ENCODE measurements at regions not wholly inside any gene's neighbourhood (a gene's known extent, or its start where the extent isn't known, plus 50 kb on each side); places are given as distances from the start of the nearest gene placed in this dataset.
A peak's percentile ranks its signal among the peaks of the same experiment; 100 is the strongest.

DNA sequence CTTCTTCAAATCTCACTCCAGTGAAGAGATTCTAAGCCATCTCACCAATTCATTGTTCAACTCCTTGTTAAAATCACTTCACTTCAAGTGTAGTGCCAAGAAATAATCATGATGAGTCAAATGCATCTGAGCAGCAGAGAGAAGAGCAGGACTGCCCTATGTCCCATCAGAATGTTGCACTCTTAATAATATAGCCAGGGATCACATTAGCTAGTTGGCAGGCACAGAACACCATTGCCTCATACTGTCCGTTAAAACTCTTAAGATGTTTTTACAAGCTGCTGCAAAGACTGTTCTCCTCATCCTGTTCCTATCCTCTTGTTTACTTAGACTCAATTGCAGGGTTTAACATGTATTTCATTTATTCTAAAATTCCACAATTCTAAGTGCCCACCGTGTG lies 432.9 kb downstream of the PLPP3 start:
- peak; percentile 86 for DNase-seq (ENCODE audit: low read depth)
- Histone ChIP-seq H3K4me3 (ENCODE audit: low read length) (peak overlapping the region; percentile 56), H3K9me3 (ENCODE audit: control insufficient read depth, low read length) (no peaks in the 10 kb centered on the region), H3K36me3 (ENCODE audit: control insufficient read depth, insufficient read depth, low read length, severe bottlenecking) (no peaks in the 10 kb centered on the region), H3K27me3 (replicated peaks; ENCODE audit: control insufficient read depth, insufficient read depth, low read length) (no peaks in the 10 kb centered on the region), H3K9ac (ENCODE audit: low read length) (peak overlapping the region; percentile 65), H3K4me1 (ENCODE audit: control insufficient read depth, insufficient read depth, low read length) (peaks cover 37% of the 10 kb centered on the region)

DNA sequence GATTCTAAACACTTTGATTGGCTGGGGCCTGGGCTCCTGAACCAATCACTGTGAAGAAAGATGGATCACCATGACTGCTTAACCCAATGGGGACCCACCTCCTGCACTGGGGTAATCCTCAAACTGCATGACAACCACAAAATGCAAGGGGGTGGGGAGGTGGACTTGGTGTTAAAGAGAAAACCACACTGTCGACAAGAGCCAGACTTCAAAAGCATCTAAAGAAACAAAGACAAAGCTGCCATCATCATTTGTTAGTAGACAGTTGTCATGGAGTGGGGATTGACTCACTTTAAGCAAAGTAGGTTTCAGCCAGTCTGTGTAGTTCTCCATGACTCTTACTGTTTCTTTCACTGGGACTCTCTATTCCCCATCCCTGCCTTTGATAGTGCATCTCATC lies 433.8 kb downstream of the PLPP3 start:
- DNase-seq (ENCODE audit: low read depth) = no peak
- peaks cover 28% of the 10 kb centered on the region for H3K4me1 ChIP-seq (ENCODE audit: control insufficient read depth, insufficient read depth, low read length)
- no peaks in the 10 kb centered on the region for H3K36me3 ChIP-seq (ENCODE audit: control insufficient read depth, insufficient read depth, low read length, severe bottlenecking)
- no peaks in the 10 kb centered on the region for H3K27me3 ChIP-seq (replicated peaks; ENCODE audit: control insufficient read depth, insufficient read depth, low read length)
- H3K9me3 ChIP-seq (ENCODE audit: control insufficient read depth, low read length) = no peaks in the 10 kb centered on the region
- no peak overlapping the region for H3K4me3 ChIP-seq (ENCODE audit: low read length)
- no peak overlapping the region for H3K9ac ChIP-seq (ENCODE audit: low read length)

DNA sequence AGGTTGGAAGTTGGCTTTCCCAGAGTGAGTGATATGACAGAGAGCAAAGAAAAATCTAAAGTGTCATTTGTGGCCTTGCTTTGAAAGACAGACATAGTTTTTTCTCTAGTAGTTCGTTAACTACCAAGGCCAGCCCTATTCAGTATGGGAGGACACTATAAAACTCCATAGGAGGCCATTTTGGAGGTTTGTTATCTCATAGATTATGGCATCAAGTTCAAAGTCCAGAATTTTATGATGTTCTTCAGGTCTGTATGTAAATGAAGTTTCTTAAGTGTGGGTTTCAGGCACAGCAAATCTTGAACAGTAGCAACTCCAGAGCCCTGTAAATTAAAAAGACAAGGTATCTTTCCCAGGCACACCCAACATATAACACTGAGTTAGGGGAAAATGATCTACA lies 437.1 kb downstream of the PLPP3 start:
- H3K27me3 ChIP-seq (replicated peaks; ENCODE audit: control insufficient read depth, insufficient read depth, low read length) = no peaks in the 10 kb centered on the region
- H3K9ac ChIP-seq (ENCODE audit: low read length) = no peak overlapping the region
- H3K36me3 ChIP-seq (ENCODE audit: control insufficient read depth, insufficient read depth, low read length, severe bottlenecking) = no peaks in the 10 kb centered on the region
- H3K9me3 ChIP-seq (ENCODE audit: control insufficient read depth, low read length) = no peaks in the 10 kb centered on the region
- no peak for DNase-seq (ENCODE audit: low read depth)
- no peak overlapping the region for H3K4me3 ChIP-seq (ENCODE audit: low read length)
- H3K4me1 ChIP-seq (ENCODE audit: control insufficient read depth, insufficient read depth, low read length) = peaks cover 15% of the 10 kb centered on the region

DNA sequence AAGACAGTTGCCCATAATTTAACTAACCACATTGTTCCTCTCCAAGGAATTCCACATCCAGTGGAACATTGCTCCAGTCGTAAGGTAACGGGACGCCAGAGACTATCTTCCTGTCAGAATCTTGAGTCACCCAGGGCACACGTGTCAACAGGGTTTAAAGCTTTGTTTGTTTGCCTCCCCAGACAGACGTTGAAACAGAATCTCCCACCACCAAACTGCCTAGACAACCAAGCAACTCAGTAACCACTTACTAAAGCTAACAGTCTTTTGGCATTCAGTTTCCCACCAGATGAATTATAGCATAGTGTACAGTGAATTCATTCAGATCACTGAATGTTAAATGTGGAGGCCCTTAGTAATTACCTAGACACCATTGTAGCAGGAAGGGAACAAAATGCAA lies 439.5 kb downstream of the PLPP3 start:
- H3K4me1 ChIP-seq (ENCODE audit: control insufficient read depth, insufficient read depth, low read length) = no peaks in the 10 kb centered on the region
- H3K27me3 ChIP-seq (replicated peaks; ENCODE audit: control insufficient read depth, insufficient read depth, low read length) = no peaks in the 10 kb centered on the region
- H3K9me3 ChIP-seq (ENCODE audit: control insufficient read depth, low read length) = no peaks in the 10 kb centered on the region
- no peak for DNase-seq (ENCODE audit: low read depth)
- no peak overlapping the region for H3K9ac ChIP-seq (ENCODE audit: low read length)
- no peaks in the 10 kb centered on the region for H3K36me3 ChIP-seq (ENCODE audit: control insufficient read depth, insufficient read depth, low read length, severe bottlenecking)
- H3K4me3 ChIP-seq (ENCODE audit: low read length) = no peak overlapping the region

DNA sequence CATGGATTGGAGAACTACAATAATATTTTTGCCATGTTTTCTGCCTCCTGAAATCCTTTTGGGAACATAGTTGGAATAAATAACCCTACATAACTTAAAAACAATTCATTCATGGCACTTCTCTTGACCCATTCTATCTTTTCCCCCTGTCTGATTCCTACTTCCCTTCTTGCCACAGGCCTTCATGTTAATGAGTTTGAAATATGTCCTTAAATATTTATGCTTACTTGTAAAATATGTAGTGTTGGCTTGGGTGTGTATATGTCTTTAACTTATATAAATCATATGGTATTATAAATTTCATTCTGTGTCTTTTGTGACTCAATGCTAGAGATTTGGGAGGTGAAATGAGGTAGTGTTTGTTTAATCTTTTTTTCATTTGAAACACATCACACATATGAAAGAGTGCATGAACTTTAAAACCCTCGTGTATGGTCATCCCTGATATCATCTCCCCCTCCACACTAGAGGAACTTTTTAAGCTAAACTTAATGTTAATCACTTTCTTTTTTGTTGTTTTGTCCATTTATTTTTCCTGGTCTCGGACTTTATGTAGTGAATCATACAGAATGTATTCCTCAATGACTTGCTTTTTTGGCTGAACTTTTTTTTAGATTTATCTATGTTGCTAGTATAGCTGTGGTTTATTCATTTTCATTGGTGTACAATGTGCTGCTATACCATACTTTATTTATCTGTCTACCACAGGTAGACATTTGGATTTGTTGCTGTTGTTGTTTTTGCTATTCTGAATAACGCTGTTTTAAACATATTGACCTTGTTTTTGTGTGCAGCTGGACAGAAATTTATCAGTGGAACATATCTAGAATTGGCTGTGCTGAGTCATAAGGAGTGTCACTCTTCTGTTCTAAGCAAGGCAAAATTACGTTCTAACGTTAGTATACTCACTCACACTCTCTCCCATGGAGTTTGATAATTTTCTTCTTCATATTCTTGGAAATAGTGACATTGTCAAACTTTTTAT lies 441.6 kb downstream of the PLPP3 start:
- no peaks in the 10 kb centered on the region for H3K9me3 ChIP-seq (ENCODE audit: control insufficient read depth, low read length)
- DNase-seq (ENCODE audit: low read depth) = peak; percentile 80

GRCh38 chr1:56137090-56137489 lies 442.3 kb downstream of the PLPP3 start:
- H3K4me3 ChIP-seq (ENCODE audit: low read length) = no peak overlapping the region
- no peaks in the 10 kb centered on the region for H3K27me3 ChIP-seq (replicated peaks; ENCODE audit: control insufficient read depth, insufficient read depth, low read length)
- H3K9me3 ChIP-seq (ENCODE audit: control insufficient read depth, low read length) = no peaks in the 10 kb centered on the region
- DNase-seq (ENCODE audit: low read depth) = peak; percentile 87
- peaks cover 13% of the 10 kb centered on the region for H3K4me1 ChIP-seq (ENCODE audit: control insufficient read depth, insufficient read depth, low read length)
- H3K36me3 ChIP-seq (ENCODE audit: control insufficient read depth, insufficient read depth, low read length, severe bottlenecking) = no peaks in the 10 kb centered on the region
- H3K9ac ChIP-seq (ENCODE audit: low read length) = no peak overlapping the region

More for the DNA sequence above, 441.6 kb downstream of the PLPP3 start:
- H3K4me1 ChIP-seq (ENCODE audit: control insufficient read depth, insufficient read depth, low read length) = peaks cover 13% of the 10 kb centered on the region
- H3K9ac ChIP-seq (ENCODE audit: low read length) = no peak overlapping the region
- no peak overlapping the region for H3K4me3 ChIP-seq (ENCODE audit: low read length)
- no peaks in the 10 kb centered on the region for H3K27me3 ChIP-seq (replicated peaks; ENCODE audit: control insufficient read depth, insufficient read depth, low read length)
- no peaks in the 10 kb centered on the region for H3K36me3 ChIP-seq (ENCODE audit: control insufficient read depth, insufficient read depth, low read length, severe bottlenecking)

DNA sequence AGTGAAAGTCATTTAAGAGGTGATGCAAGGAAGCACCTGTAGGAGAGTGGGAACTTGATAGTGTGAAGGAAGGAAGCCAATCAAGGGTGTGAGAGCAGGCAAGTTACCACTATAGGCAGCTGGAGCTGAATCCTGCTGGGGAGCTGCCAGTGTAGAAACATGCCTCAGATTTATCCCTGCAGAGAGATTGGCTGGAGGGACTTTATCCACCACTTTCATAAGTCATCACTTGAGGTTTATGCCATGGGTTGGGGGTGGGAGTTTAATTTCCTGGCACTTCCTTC lies 443.6 kb downstream of the PLPP3 start:
- Histone ChIP-seq H3K9me3 (ENCODE audit: control insufficient read depth, low read length) (no peaks in the 10 kb centered on the region), H3K36me3 (ENCODE audit: control insufficient read depth, insufficient read depth, low read length, severe bottlenecking) (no peaks in the 10 kb centered on the region), H3K27me3 (replicated peaks; ENCODE audit: control insufficient read depth, insufficient read depth, low read length) (no peaks in the 10 kb centered on the region), H3K4me3 (ENCODE audit: low read length) (no peak overlapping the region), H3K9ac (ENCODE audit: low read length) (no peak overlapping the region), H3K4me1 (ENCODE audit: control insufficient read depth, insufficient read depth, low read length) (peaks cover 13% of the 10 kb centered on the region)
- no peak for DNase-seq (ENCODE audit: low read depth)

DNA sequence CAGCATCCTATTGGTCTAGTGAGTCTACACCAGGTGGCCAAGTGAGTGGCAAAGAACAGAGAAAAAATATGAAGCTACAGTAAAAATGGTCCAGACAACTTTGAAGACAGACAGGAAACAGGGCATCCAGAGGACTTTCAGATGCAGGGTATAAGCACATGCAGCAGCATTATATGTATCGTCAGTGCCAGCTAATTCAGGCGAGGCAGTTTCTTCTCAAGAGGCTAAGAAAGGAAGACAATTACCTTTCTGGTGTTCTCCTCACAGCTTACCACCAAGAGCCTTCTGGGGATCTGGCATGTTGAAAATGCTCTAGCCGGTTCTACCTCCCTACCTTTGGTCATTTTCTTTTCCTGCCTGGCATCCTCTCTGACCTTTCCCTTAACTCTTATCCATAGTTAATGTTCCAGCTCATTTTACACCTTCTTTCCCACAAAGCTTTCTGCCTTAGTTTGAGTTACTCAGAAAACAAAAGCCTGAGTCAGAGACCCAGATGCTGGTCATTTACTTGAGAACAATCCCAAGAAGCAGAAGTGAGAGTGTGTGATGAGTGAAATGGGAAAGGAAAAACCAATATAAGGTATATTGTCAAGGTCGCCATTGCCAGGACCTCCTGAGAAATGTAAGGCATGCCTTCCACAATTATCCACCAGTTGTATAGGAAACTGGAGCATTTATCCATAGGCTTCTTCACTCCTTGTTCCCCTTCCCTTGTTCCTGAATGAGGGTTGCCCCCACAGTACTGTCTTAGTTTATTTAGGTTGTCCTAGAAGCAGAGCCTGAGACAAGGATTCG lies 444.1 kb downstream of the PLPP3 start:
- Histone ChIP-seq H3K9me3 (ENCODE audit: control insufficient read depth, low read length) (no peaks in the 10 kb centered on the region), H3K9ac (ENCODE audit: low read length) (no peak overlapping the region), H3K4me3 (ENCODE audit: low read length) (no peak overlapping the region), H3K36me3 (ENCODE audit: control insufficient read depth, insufficient read depth, low read length, severe bottlenecking) (no peaks in the 10 kb centered on the region), H3K4me1 (ENCODE audit: control insufficient read depth, insufficient read depth, low read length) (peaks cover 13% of the 10 kb centered on the region), H3K27me3 (replicated peaks; ENCODE audit: control insufficient read depth, insufficient read depth, low read length) (no peaks in the 10 kb centered on the region)
- no peak for DNase-seq (ENCODE audit: low read depth)

- DNase-seq (ENCODE audit: low read depth) = peak; percentile 37
- H3K27me3 ChIP-seq (replicated peaks; ENCODE audit: control insufficient read depth, insufficient read depth, low read length) = no peaks in the 10 kb centered on the region
Observed at GRCh38 chr1:56133522-56134472, 445.6 kb downstream of the PLPP3 start.

DNA sequence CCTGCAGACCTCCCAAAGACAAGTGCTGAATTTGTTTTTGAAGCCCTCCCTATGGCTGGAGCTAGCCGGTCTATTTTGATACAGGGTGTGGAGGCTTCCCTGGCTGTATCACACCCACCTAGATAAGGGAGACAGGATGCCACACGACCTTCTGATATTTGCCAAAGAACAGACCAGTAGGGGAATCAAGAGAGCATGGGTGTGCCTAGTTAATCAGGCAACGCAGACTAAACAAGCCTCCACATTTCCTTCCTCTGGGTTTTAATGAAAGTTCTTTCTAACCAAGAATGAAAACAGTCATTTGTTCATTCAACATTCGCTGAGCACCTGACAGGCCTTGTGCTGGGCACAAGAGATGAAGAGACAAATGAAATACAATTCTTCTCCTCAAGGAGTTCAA lies 446.8 kb downstream of the PLPP3 start:
- no peaks in the 10 kb centered on the region for H3K9me3 ChIP-seq (ENCODE audit: control insufficient read depth, low read length)
- H3K9ac ChIP-seq (ENCODE audit: low read length) = no peak overlapping the region
- DNase-seq (ENCODE audit: low read depth) = no peak
- H3K36me3 ChIP-seq (ENCODE audit: control insufficient read depth, insufficient read depth, low read length, severe bottlenecking) = no peaks in the 10 kb centered on the region
- H3K27me3 ChIP-seq (replicated peaks; ENCODE audit: control insufficient read depth, insufficient read depth, low read length) = no peaks in the 10 kb centered on the region
- H3K4me1 ChIP-seq (ENCODE audit: control insufficient read depth, insufficient read depth, low read length) = peaks cover 13% of the 10 kb centered on the region
- H3K4me3 ChIP-seq (ENCODE audit: low read length) = no peak overlapping the region

More at GRCh38 chr1:56133522-56134472, 445.6 kb downstream of the PLPP3 start:
- Histone ChIP-seq H3K4me1 (ENCODE audit: control insufficient read depth, insufficient read depth, low read length) (peaks cover 13% of the 10 kb centered on the region), H3K4me3 (ENCODE audit: low read length) (no peak overlapping the region), H3K9ac (ENCODE audit: low read length) (no peak overlapping the region), H3K36me3 (ENCODE audit: control insufficient read depth, insufficient read depth, low read length, severe bottlenecking) (no peaks in the 10 kb centered on the region), H3K9me3 (ENCODE audit: control insufficient read depth, low read length) (no peaks in the 10 kb centered on the region)
